Hepatocyte (in vitro differentiated cells): ENCODE measurements at regions not wholly inside any gene's neighbourhood (a gene's known extent, or its start where the extent isn't known, plus 50 kb on each side); places are given as distances from the start of the nearest gene placed in this dataset.

Experiments
- DNase-seq: peaks from one replicate; pipeline ENCODE4 v3.0.0-alpha.2; 2016; ENCODE audit warnings: low spot score
- H2AFZ ChIP-seq: fragments of 200-600 bp; sonication (generic); 2 replicates; pipeline ENCODE4 v1.6.0; 2016; ENCODE audit warnings: antibody characterized with exemption, mild to moderate bottlenecking
- H3K27ac ChIP-seq: fragments of 200-600 bp; sonication (generic); 2 replicates; pipeline ENCODE4 v1.5.1; 2016; ENCODE audit warnings: mild to moderate bottlenecking
- H3K27me3 ChIP-seq: fragments of 200-600 bp; sonication (generic); 2 replicates; pipeline ENCODE4 v1.6.1; 2016
- H3K36me3 ChIP-seq: fragments of 200-600 bp; sonication (generic); replicated peaks from 2 replicates; pipeline ENCODE4 v1.5.1; 2016; ENCODE audit warnings: low read depth; ENCODE audit not compliant: insufficient read depth
- H3K4me1 ChIP-seq: fragments of 200-600 bp; sonication (generic); 2 replicates; pipeline ENCODE4 v1.5.1; 2016; ENCODE audit warnings: mild to moderate bottlenecking, moderate library complexity; ENCODE audit not compliant: insufficient read depth
- H3K4me2 ChIP-seq: fragments of 200-600 bp; sonication (generic); 2 replicates; pipeline ENCODE4 v1.6.0; 2016
- H3K4me3 ChIP-seq: fragments of 200-600 bp; sonication (generic); 2 replicates; pipeline ENCODE4 v1.5.1; 2016; ENCODE audit warnings: mild to moderate bottlenecking
- H3K79me2 ChIP-seq: fragments of 200-600 bp; sonication (generic); 2 replicates; pipeline ENCODE4 v1.6.0; 2017; ENCODE audit warnings: mild to moderate bottlenecking
- H3K9me2 ChIP-seq: fragments of 200-600 bp; sonication (generic); replicated peaks from 2 replicates; pipeline ENCODE4 v1.6.0; 2017; ENCODE audit warnings: mild to moderate bottlenecking; ENCODE audit not compliant: insufficient read depth
- H3K9me3 ChIP-seq: fragments of 200-600 bp; sonication (generic); 2 replicates; pipeline ENCODE4 v1.5.1; 2016; ENCODE audit warnings: low read depth, mild to moderate bottlenecking
- H4K20me1 ChIP-seq: fragments of 200-600 bp; sonication (generic); 2 replicates; pipeline ENCODE4 v1.6.0; 2016; ENCODE audit warnings: mild to moderate bottlenecking; ENCODE audit not compliant: insufficient read depth, poor library complexity, severe bottlenecking
- EZH2 ChIP-seq: fragments of 200-600 bp; sonication (generic); IDR thresholded peaks from 2 replicates; pipeline ENCODE4 v1.6.1; 2016; ENCODE audit warnings: antibody characterized with exemption, mild to moderate bottlenecking, borderline replicate concordance
- EZH2phosphoT487 ChIP-seq: fragments of 200-600 bp; sonication (generic); IDR thresholded peaks from one replicate; pipeline ENCODE4 v1.6.1; 2018; ENCODE audit warnings: antibody characterized with exemption, mild to moderate bottlenecking, low read depth, moderate library complexity; ENCODE audit not compliant: unreplicated experiment, severe bottlenecking
- WGBS: methylation state at CpG from one replicate; pipeline ENCODE4 v1.1.6; 2016; ENCODE audit warnings: low lambda C conversion rate; ENCODE audit errors: missing lambda C conversion rate; 5-methylcytosine and 5-hydroxymethylcytosine counted together
- TF ChIP-seq, protein P1 (sequence below): fragments of 200-600 bp; sonication (generic); IDR thresholded peaks from 2 replicates; pipeline ENCODE4 v1.5.1; 2016; ENCODE audit warnings: antibody characterized with exemption, mild to moderate bottlenecking; ENCODE audit not compliant: poor library complexity

DNA sequence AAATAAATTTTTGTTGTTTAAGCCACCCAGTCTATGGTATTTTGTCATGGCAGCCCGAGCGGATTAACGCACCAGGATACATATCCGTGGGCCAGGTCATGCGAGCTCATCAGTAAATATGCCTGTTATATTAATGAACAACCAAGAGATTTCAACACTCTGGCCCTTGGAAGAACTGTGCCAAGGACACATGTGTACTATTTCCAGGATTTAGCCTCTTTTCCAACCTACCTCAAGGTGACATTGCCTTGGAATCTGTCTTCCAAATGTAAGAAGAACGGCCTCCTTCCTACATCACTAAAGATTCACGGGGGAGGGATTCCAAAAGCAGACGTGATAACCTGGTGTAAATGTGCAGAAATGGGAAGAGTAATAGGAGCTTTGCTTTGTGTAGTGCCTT, 72.8 kb upstream of the DYNLRB2 start:
- Histone ChIP-seq H3K36me3 (no peaks in the 10 kb centered on the region), H3K4me2 (no peak overlapping the region), H3K27ac (no peak overlapping the region), H3K4me3 (no peak overlapping the region), H4K20me1 (no peaks in the 10 kb centered on the region), H3K27me3 (no peaks in the 10 kb centered on the region), H3K9me2 (no peaks in the 10 kb centered on the region), H3K79me2 (no peaks in the 10 kb centered on the region), H3K4me1 (peaks cover 10% of the 10 kb centered on the region), H2AFZ (no peak overlapping the region), H3K9me3 (no peaks in the 10 kb centered on the region)
- peak; percentile 28 for DNase-seq
- TF ChIP-seq EZH2 (no peak), EZH2phosphoT487 (no peak)
- TF ChIP-seq, protein P1, sequence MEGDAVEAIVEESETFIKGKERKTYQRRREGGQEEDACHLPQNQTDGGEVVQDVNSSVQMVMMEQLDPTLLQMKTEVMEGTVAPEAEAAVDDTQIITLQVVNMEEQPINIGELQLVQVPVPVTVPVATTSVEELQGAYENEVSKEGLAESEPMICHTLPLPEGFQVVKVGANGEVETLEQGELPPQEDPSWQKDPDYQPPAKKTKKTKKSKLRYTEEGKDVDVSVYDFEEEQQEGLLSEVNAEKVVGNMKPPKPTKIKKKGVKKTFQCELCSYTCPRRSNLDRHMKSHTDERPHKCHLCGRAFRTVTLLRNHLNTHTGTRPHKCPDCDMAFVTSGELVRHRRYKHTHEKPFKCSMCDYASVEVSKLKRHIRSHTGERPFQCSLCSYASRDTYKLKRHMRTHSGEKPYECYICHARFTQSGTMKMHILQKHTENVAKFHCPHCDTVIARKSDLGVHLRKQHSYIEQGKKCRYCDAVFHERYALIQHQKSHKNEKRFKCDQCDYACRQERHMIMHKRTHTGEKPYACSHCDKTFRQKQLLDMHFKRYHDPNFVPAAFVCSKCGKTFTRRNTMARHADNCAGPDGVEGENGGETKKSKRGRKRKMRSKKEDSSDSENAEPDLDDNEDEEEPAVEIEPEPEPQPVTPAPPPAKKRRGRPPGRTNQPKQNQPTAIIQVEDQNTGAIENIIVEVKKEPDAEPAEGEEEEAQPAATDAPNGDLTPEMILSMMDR, result no peak
- 78% methylated on average over 8 of the region's 8 CpGs for WGBS

DNA sequence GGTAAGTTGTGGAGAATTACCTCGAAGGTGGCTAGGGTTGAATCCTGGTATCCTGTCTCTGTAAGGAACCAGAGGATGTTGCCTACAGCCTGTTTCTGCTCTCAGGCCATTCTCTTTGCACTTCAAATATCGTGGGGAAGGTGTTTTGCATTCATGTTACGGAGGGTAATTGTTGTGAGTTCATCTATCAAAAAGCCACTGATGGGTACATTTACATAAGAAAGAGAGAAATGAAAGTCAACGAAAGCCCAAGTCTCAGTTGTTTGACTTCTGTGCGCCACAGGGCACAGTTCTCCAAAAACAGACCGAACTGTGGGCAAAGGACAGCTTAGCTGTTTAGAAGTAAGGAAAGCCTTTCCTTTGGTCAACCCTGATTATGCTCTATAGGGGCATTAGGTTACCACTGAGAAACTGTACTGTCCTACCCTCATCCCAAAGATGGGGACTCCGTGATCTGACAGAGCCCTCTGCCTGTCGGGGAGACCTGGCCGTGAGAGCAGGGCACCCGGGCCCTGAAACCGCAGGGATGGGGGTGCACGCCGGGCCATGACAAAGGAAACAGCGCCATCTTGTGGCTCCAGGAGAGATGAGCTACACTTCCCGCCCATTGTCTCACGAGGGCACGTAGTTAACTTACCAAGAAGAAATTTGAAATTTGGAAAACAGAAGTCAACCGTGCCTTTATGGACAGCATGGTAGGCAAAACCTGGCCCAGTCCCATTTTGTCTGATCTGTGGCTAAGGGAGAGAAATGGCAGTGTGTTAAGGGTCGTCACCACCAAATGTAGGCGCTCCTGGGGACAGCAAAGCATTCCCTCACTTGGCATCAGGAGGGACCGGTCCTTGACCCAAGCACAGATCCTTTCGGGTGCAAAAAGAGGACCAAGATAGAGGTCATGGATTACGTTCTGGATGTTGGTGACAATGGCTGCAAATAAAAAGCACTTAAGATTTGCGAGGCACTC, 74.5 kb upstream of the DYNLRB2 start:
- Histone ChIP-seq H3K79me2 (no peaks in the 10 kb centered on the region), H3K4me3 (no peak overlapping the region), H3K9me3 (no peaks in the 10 kb centered on the region), H3K4me2 (peak overlapping the region; percentile 47), H3K27me3 (no peaks in the 10 kb centered on the region), H4K20me1 (no peaks in the 10 kb centered on the region), H3K27ac (no peak overlapping the region), H3K36me3 (no peaks in the 10 kb centered on the region), H3K9me2 (no peaks in the 10 kb centered on the region), H2AFZ (no peak overlapping the region), H3K4me1 (peaks cover 21% of the 10 kb centered on the region)
- peak; percentile 90 for DNase-seq
- TF ChIP-seq EZH2, result no peak
- TF ChIP-seq EZH2phosphoT487, result no peak
- TF ChIP-seq, protein P1, result peak; percentile 97
- 36% methylated on average over 24 of the region's 24 CpGs for WGBS

DNA sequence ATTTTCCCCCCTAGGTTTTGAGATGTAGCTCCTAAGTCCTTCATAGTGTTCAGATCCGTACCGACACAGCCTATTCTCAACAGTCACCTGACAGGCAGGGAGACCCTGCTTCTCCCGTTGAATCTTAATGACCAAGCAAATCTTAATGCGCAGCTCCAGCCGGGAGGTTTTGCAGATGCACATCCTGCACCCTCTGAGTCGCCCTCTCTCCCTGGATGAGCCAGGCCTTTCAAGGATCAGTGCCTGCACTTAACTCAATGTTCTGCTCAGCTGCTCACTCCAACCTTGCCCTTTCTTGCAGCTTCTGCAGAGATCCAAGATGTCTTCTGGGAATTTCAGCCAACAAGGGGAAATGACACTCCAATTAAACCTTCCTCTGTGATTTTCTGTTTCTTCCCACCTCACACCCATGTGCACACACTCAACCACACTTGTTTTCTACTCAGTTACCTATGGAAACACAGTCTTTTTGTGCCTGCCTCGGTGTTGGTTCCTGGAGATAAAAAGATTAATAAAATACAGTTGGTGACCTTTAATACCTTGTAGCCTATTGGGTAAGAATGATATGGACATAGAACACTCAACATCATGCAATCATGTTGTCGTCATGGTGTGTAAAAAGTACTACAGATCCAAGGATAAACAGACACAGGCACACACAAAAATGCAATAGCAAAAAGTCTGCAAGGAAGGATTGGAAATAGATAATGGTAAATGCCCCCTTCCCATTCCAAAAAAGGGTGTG, 76.9 kb upstream of the DYNLRB2 start:
- Histone ChIP-seq H3K9me2 (no peaks in the 10 kb centered on the region), H2AFZ (no peak overlapping the region), H3K4me1 (peaks cover 21% of the 10 kb centered on the region), H3K36me3 (no peaks in the 10 kb centered on the region), H3K79me2 (no peaks in the 10 kb centered on the region), H3K4me2 (no peak overlapping the region), H4K20me1 (no peaks in the 10 kb centered on the region), H3K27me3 (no peaks in the 10 kb centered on the region), H3K4me3 (no peak overlapping the region), H3K27ac (peak overlapping the region; percentile 88), H3K9me3 (no peaks in the 10 kb centered on the region)
- no peak for DNase-seq
- 80% methylated on average over 8 of the region's 8 CpGs for WGBS
- TF ChIP-seq EZH2phosphoT487 (no peak), EZH2 (no peak)
- TF ChIP-seq, protein P1, result no peak
